Panc1 (cell line): ENCODE measurements at regions not wholly inside any gene's neighbourhood (a gene's known extent, or its start where the extent isn't known, plus 50 kb on each side); places are given as distances from the start of the nearest gene placed in this dataset.

Experiments used
- ATAC-seq: fragments of 200-7000 bp; cut with Tn5 transposase; 2 replicates; pipeline ENCODE4 v1.9.1; 2020; ENCODE audit warnings: mild to moderate bottlenecking, moderate library complexity
- BruUV-seq: library from RNA; stranded (reverse); fragments of 400-500 nt; replicated peaks from 2 replicates; lab custom pipeline; 2021; lab: Mats Ljungman, UMichigan
- CTCF ChIA-PET: fragments of 300-600 bp; sonication (Branson Sonifier 250); formaldehyde crosslinking; loops from one replicate; lab custom pipeline; 2022; ENCODE audit warnings: antibody characterized with exemption; lab: Charles Lee
- POLR2A ChIA-PET: fragments of 300-600 bp; sonication (Branson Sonifier 250); formaldehyde crosslinking; loops from one replicate; lab custom pipeline; 2022; ENCODE audit warnings: antibody characterized with exemption; lab: Charles Lee
- DNase-seq: peaks from one replicate; pipeline ENCODE4 v3.0.0-alpha.2; 2010; ENCODE audit warnings: low read depth, low spot score
- H3K27ac ChIP-seq: 2 replicates; pipeline ENCODE4 v1.5.1; 2011; ENCODE audit warnings: mild to moderate bottlenecking, low read length, inconsistent platforms
- H3K27me3 ChIP-seq: fragments of 200-500 bp; sonication (Bioruptor generic); 2 replicates; pipeline ENCODE4 v1.6.0; 2014; ENCODE audit warnings: low read length, inconsistent platforms; ENCODE audit not compliant: control insufficient read depth, insufficient read depth
- H3K36me3 ChIP-seq: fragments of 200-500 bp; sonication (Bioruptor generic); 2 replicates; pipeline ENCODE4 v1.5.1; 2014; ENCODE audit warnings: inconsistent platforms, mild to moderate bottlenecking, low read length, moderate library complexity; ENCODE audit not compliant: control insufficient read depth, insufficient read depth
- H3K4me1 ChIP-seq: 2 replicates; pipeline ENCODE4 v1.5.1; 2011; ENCODE audit warnings: inconsistent platforms, mild to moderate bottlenecking, low read length, moderate library complexity; ENCODE audit not compliant: control insufficient read depth, insufficient read depth
- H3K4me3 ChIP-seq, 2 experiments: 2 replicates each; pipeline ENCODE4 v1.5.1; 2011 to 2012; ENCODE audit warnings: low read depth in 2 of 2, low read length in 2 of 2, mild to moderate bottlenecking in 2 of 2, inconsistent platforms in 1 of 2, moderate library complexity in 1 of 2
- H3K9me3 ChIP-seq: fragments of 200-500 bp; sonication (Bioruptor generic); 2 replicates; pipeline ENCODE4 v1.5.1; 2014; ENCODE audit warnings: low read depth, mild to moderate bottlenecking, inconsistent platforms, low read length, moderate library complexity; ENCODE audit not compliant: control insufficient read depth, insufficient read depth
- CTCF ChIP-seq: fragments of 450-650 bp; IDR thresholded peaks from 2 replicates; pipeline ENCODE4 v1.5.1; 2017; ENCODE audit warnings: mild to moderate bottlenecking
- POLR2AphosphoS5 ChIP-seq: IDR thresholded peaks from 2 replicates; pipeline ENCODE4 v1.6.1; 2012; ENCODE audit warnings: mild to moderate bottlenecking, low read depth, low read length, moderate library complexity
- SIN3A ChIP-seq: IDR thresholded peaks from 2 replicates; pipeline ENCODE4 v1.6.1; 2012; ENCODE audit warnings: low read depth, mild to moderate bottlenecking, low read length, moderate library complexity, borderline replicate concordance; ENCODE audit not compliant: insufficient read depth
- TCF7L2 ChIP-seq: IDR thresholded peaks from 2 replicates; pipeline ENCODE4 v1.6.1; 2011; ENCODE audit warnings: mild to moderate bottlenecking, low read depth, low read length, inconsistent platforms
- in situ Hi-C: cut with HindIII; loops from 2 replicates; pipeline ENCODE4 v1.10.0; 2016; ENCODE audit warnings: low sequenced_read_pairs, low pct_unique_long_range_greater_than_20kb
- intact Hi-C: fragments of 100-400 bp; cut with micrococcal nuclease; formaldehyde crosslinking; loops from one replicate; pipeline ENCODE4 v1.10.0; 2022; ENCODE audit not compliant: unreplicated experiment
- TF ChIP-seq, protein P1 (sequence below), 2 experiments: IDR thresholded peaks; 2 replicates each; pipeline ENCODE4 v1.6.1; 2011 to 2012; ENCODE audit warnings: low read depth in 2 of 2, control low read depth in 1 of 2, low read length in 1 of 2, mild to moderate bottlenecking in 1 of 2, moderate library complexity in 1 of 2; ENCODE audit not compliant: insufficient read depth in 1 of 2

DNA sequence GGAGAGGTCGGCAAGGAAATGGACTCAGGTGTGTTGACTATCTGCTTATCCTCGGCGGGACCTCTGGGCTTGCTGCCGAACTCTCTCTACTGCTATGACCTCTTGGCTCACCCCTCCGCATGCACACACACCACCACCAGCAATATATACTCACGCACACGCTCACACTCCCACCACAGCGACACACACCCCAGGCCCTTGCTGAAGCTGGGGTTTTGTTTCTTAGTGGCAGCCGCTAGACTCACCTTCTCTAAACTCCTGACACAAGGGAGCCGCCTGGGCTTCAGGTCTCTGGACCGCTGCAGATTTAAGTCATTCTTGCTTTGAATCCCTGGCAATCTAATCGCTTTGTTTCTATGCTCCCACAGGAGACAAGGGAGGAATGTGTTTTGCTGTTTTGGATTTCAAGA, 59.4 kb upstream of the BACH2 start:
- TF ChIP-seq CTCF = no peak
- ChIA-PET POLR2A (no interaction called here), CTCF (no interaction called here)
- H3K9me3 ChIP-seq = no peaks in the 10 kb centered on the region
- intact Hi-C loops = no loop called here
- H3K4me1 ChIP-seq = no peaks in the 10 kb centered on the region
- ATAC-seq (no peak), DNase-seq (no peak)
- H3K27ac ChIP-seq = no peak overlapping the region
- no TSS peak for BruUV-seq
- no peaks in the 10 kb centered on the region for H3K36me3 ChIP-seq
- in situ Hi-C loops = no loop called here
- H3K27me3 ChIP-seq = no peaks in the 10 kb centered on the region
- H3K4me3 ChIP-seq = no peak overlapping the region

DNA sequence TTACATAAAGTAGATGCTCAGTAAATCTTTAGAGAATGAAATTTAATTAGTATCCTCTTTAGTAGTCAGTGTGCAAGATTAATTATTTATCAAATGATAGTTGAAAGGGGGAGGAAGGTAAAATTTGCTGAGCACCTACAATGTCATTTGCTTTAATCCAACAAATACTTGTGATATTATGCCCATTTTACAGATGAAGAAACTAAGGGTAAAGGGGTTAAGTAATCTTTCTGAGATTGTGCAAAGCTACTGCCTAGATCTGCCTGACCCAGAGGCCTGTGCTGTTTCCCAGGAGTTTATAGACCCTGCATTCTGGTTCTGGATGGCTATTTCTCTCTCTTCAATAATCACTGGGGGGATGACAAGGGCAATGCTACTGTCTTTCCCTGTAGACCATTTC, 58.3 kb upstream of the BACH2 start:
- ChIA-PET CTCF (no interaction called here), POLR2A (no interaction called here)
- Histone ChIP-seq H3K27me3 (no peaks in the 10 kb centered on the region), H3K9me3 (no peaks in the 10 kb centered on the region), H3K36me3 (no peaks in the 10 kb centered on the region), H3K4me1 (no peaks in the 10 kb centered on the region), H3K27ac (no peak overlapping the region), H3K4me3 (no peak overlapping the region)
- in situ Hi-C loops (no loop called here), intact Hi-C loops (no loop called here)
- TF ChIP-seq CTCF (no peak), SIN3A (no peak), POLR2AphosphoS5 (no peak), TCF7L2 (no peak)
- TF ChIP-seq, protein P1, sequence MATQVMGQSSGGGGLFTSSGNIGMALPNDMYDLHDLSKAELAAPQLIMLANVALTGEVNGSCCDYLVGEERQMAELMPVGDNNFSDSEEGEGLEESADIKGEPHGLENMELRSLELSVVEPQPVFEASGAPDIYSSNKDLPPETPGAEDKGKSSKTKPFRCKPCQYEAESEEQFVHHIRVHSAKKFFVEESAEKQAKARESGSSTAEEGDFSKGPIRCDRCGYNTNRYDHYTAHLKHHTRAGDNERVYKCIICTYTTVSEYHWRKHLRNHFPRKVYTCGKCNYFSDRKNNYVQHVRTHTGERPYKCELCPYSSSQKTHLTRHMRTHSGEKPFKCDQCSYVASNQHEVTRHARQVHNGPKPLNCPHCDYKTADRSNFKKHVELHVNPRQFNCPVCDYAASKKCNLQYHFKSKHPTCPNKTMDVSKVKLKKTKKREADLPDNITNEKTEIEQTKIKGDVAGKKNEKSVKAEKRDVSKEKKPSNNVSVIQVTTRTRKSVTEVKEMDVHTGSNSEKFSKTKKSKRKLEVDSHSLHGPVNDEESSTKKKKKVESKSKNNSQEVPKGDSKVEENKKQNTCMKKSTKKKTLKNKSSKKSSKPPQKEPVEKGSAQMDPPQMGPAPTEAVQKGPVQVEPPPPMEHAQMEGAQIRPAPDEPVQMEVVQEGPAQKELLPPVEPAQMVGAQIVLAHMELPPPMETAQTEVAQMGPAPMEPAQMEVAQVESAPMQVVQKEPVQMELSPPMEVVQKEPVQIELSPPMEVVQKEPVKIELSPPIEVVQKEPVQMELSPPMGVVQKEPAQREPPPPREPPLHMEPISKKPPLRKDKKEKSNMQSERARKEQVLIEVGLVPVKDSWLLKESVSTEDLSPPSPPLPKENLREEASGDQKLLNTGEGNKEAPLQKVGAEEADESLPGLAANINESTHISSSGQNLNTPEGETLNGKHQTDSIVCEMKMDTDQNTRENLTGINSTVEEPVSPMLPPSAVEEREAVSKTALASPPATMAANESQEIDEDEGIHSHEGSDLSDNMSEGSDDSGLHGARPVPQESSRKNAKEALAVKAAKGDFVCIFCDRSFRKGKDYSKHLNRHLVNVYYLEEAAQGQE (IDR thresholded peaks at IDR 0.05; ENCODE audit: insufficient read depth in 1 of 2, low read depth in 2 of 2, low read length in 1 of 2) = no peak
- BruUV-seq = no TSS peak
- no peak for DNase-seq
- no peak for ATAC-seq

- Histone ChIP-seq H3K4me3 (no peak overlapping the region), H3K36me3 (no peaks in the 10 kb centered on the region), H3K27me3 (no peaks in the 10 kb centered on the region), H3K27ac (no peak overlapping the region), H3K9me3 (no peaks in the 10 kb centered on the region), H3K4me1 (no peaks in the 10 kb centered on the region)
- no peak for TF ChIP-seq POLR2AphosphoS5
- TF ChIP-seq TCF7L2 = no peak
- no TSS peak for BruUV-seq
- intact Hi-C loops (no loop called here), in situ Hi-C loops (no loop called here)
- DNase-seq (no peak), ATAC-seq (no peak)
- ChIA-PET CTCF (no interaction called here), POLR2A (no interaction called here)
These were observed 55.1 kb upstream of the BACH2 start for GRCh38 chr6:90351696-90352095.
